ENCODE measurements at regions not wholly inside any gene's neighbourhood (a gene's known extent, or its start where the extent isn't known, plus 50 kb on each side); places are given as distances from the start of the nearest gene placed in this dataset.

- intact Hi-C loops (cut with DNase I) = no loop called here
- no peaks in the 10 kb centered on the region for H3K4me1 ChIP-seq
- no peak overlapping the region for H3K27ac ChIP-seq
- DNase-seq = no peak
- no peaks in the 10 kb centered on the region for H3K27me3 ChIP-seq
- no peak overlapping the region for H3K4me3 ChIP-seq
- H3K9me3 ChIP-seq = no peaks in the 10 kb centered on the region
- H3K36me3 ChIP-seq = no peaks in the 10 kb centered on the region
- no peak for ATAC-seq
- TF ChIP-seq CTCF (IDR thresholded peaks at IDR 0.05) = no peak
Measured at GRCh38 chr3:127099982-127100381, 92.9 kb upstream of the PRR23E start.

GRCh38 chr3:127100459-127101410, 92.2 kb upstream of the PRR23E start:
- H3K4me3 ChIP-seq = no peak overlapping the region
- TF ChIP-seq CTCF (IDR thresholded peaks at IDR 0.05) = no peak
- H3K4me1 ChIP-seq = no peaks in the 10 kb centered on the region
- no peaks in the 10 kb centered on the region for H3K36me3 ChIP-seq
- no peak for ATAC-seq
- H3K27ac ChIP-seq = no peak overlapping the region
- DNase-seq = no peak
- intact Hi-C loops (cut with DNase I) = no loop called here
- H3K27me3 ChIP-seq = no peaks in the 10 kb centered on the region
- H3K9me3 ChIP-seq = no peaks in the 10 kb centered on the region

- TF ChIP-seq CTCF (IDR thresholded peaks at IDR 0.05) = no peak
- Histone ChIP-seq H3K36me3 (no peaks in the 10 kb centered on the region), H3K27me3 (no peaks in the 10 kb centered on the region), H3K4me1 (no peaks in the 10 kb centered on the region), H3K4me3 (no peak overlapping the region), H3K27ac (no peak overlapping the region), H3K9me3 (no peaks in the 10 kb centered on the region)
- ATAC-seq = no peak
- intact Hi-C loops (cut with DNase I) = no loop called here
- DNase-seq = no peak
Measured at GRCh38 chr3:127101411-127102187, 91.3 kb upstream of the PRR23E start.

- Histone ChIP-seq H3K27ac (no peak overlapping the region), H3K4me1 (no peaks in the 10 kb centered on the region), H3K36me3 (no peaks in the 10 kb centered on the region), H3K27me3 (no peaks in the 10 kb centered on the region), H3K4me3 (no peak overlapping the region), H3K9me3 (no peaks in the 10 kb centered on the region)
- TF ChIP-seq CTCF (IDR thresholded peaks at IDR 0.05) = no peak
- intact Hi-C loops (cut with DNase I) = no loop called here
- DNase-seq = no peak
- no peak for ATAC-seq
Measured at GRCh38 chr3:127102188-127102520, 90.8 kb upstream of the PRR23E start.

GRCh38 chr3:127102587-127102986, 90.3 kb upstream of the PRR23E start:
- H3K36me3 ChIP-seq = no peaks in the 10 kb centered on the region
- H3K4me1 ChIP-seq = no peaks in the 10 kb centered on the region
- no peak overlapping the region for H3K4me3 ChIP-seq
- H3K27ac ChIP-seq = no peak overlapping the region
- no peak for TF ChIP-seq CTCF (IDR thresholded peaks at IDR 0.05)
- ATAC-seq = no peak
- intact Hi-C loops (cut with DNase I) = no loop called here
- no peaks in the 10 kb centered on the region for H3K9me3 ChIP-seq
- no peak for DNase-seq
- no peaks in the 10 kb centered on the region for H3K27me3 ChIP-seq

Data from left lung (tissue), 4 donors.